Testis (tissue), 2 donors: ENCODE measurements at regions not wholly inside any gene's neighbourhood (a gene's known extent, or its start where the extent isn't known, plus 50 kb on each side); places are given as distances from the start of the nearest gene placed in this dataset.

Source experiments
- DNase-seq: peaks from one replicate; pipeline ENCODE4 v3.0.0-alpha.2; 2019
- H3K27ac ChIP-seq, 2 donors: fragments of 200-600 bp; sonication (generic); one replicate each; pipeline ENCODE4 v1.5.1; 2019
- H3K27me3 ChIP-seq: fragments of 200-600 bp; sonication (generic); one replicate; pipeline ENCODE4 v1.5.1; 2019
- H3K36me3 ChIP-seq: fragments of 200-600 bp; sonication (generic); one replicate; pipeline ENCODE4 v1.5.1; 2017; ENCODE audit warnings: low read depth; ENCODE audit errors: missing control alignments
- H3K4me1 ChIP-seq: fragments of 200-600 bp; sonication (generic); one replicate; pipeline ENCODE4 v1.5.1; 2019
- H3K4me3 ChIP-seq, 2 donors: fragments of 200-600 bp; sonication (generic); one replicate each; pipeline ENCODE4 v1.5.1; 2017 to 2019
- H3K9me3 ChIP-seq: fragments of 200-600 bp; sonication (generic); one replicate; pipeline ENCODE4 v1.5.1; 2017
- POLR2A ChIP-seq: fragments of 450-650 bp; IDR thresholded peaks from one replicate; pipeline ENCODE4 v1.6.1; 2017; ENCODE audit warnings: antibody characterized with exemption, mild to moderate bottlenecking, moderate library complexity
- WGBS, 2 donors: methylation state at CpG; one replicate each; pipeline ENCODE4 v1.1.5; 2018; 5-methylcytosine and 5-hydroxymethylcytosine counted together
- intact Hi-C: fragments of 100-400 bp; cut with DNase I; formaldehyde crosslinking; loops from one replicate; pipeline ENCODE4 v1.15.1; 2023; ENCODE audit warnings: low total_unique reads
- TF ChIP-seq, protein P1 (sequence below), 3 experiments: fragments of 450-650 bp in 2 of 3; fragments of 200-600 bp in 1 of 3; sonication (generic) in 1 of 3; IDR thresholded peaks; one replicate each; pipeline ENCODE4 v1.5.1; 2016 to 2019; ENCODE audit warnings: antibody characterized with exemption in 3 of 3, mild to moderate bottlenecking in 2 of 3, moderate library complexity in 1 of 3

DNA sequence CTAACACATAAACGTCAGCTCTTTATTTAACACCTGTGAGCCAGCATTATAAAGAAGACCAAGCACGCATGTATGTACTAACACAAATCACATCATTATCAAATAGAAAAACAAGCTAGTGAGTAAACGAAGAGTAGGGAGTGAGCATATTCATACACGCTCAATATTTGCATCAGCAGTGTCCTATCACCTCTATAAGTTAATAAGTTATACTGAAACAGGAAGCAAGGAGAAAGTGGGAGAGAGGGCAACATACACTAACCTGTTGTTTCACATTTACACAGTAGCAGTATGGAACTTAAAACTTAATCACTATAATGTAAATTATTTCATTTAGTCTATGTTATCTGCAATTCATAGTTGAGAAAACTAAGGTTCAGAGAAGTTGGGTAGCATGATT, 321.5 kb upstream of the TANK start:
- no peaks in the 10 kb centered on the region for H3K9me3 ChIP-seq
- no peak overlapping the region for H3K4me3 ChIP-seq
- H3K4me1 ChIP-seq, result no peaks in the 10 kb centered on the region
- DNase-seq, result no peak
- H3K27ac ChIP-seq, result no peak overlapping the region
- WGBS, 2 donors, result 83 to 84% methylated on average over 4 of the region's 4 CpGs
- intact Hi-C loops, result no loop called here
- H3K36me3 ChIP-seq, result no peaks in the 10 kb centered on the region
- no peaks in the 10 kb centered on the region for H3K27me3 ChIP-seq
- TF ChIP-seq, protein P1, sequence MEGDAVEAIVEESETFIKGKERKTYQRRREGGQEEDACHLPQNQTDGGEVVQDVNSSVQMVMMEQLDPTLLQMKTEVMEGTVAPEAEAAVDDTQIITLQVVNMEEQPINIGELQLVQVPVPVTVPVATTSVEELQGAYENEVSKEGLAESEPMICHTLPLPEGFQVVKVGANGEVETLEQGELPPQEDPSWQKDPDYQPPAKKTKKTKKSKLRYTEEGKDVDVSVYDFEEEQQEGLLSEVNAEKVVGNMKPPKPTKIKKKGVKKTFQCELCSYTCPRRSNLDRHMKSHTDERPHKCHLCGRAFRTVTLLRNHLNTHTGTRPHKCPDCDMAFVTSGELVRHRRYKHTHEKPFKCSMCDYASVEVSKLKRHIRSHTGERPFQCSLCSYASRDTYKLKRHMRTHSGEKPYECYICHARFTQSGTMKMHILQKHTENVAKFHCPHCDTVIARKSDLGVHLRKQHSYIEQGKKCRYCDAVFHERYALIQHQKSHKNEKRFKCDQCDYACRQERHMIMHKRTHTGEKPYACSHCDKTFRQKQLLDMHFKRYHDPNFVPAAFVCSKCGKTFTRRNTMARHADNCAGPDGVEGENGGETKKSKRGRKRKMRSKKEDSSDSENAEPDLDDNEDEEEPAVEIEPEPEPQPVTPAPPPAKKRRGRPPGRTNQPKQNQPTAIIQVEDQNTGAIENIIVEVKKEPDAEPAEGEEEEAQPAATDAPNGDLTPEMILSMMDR (IDR thresholded peaks at IDR 0.05), result no peak
- no peak for TF ChIP-seq POLR2A

DNA sequence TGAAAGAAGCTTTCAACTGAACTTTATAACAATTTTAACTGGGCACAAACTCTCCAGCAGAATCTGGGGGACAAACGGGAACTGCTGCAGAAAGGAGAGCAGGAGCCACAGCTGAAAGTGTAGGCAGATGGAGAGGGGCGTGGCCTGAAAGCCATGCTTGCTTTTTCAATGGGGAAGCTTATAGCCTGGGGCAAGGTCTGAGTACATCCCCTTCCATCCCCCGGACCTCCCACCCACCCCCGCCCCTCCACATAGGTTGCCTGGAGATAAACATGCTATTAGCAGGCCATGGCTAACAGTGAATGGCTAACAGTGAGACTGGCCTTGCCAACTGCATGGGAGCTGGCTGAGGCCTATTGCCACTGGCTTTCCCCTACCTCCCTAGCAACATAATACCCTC, 317.9 kb upstream of the TANK start:
- no peak overlapping the region for H3K4me3 ChIP-seq
- intact Hi-C loops, result no loop called here
- no peaks in the 10 kb centered on the region for H3K9me3 ChIP-seq
- no peak for TF ChIP-seq POLR2A
- TF ChIP-seq, protein P1 (IDR thresholded peaks at IDR 0.05), result no peak
- no peaks in the 10 kb centered on the region for H3K4me1 ChIP-seq
- 81 to 94% methylated on average over 4 of the region's 4 CpGs for WGBS, 2 donors
- H3K36me3 ChIP-seq, result no peaks in the 10 kb centered on the region
- H3K27me3 ChIP-seq, result no peaks in the 10 kb centered on the region
- no peak overlapping the region for H3K27ac ChIP-seq
- no peak for DNase-seq

DNA sequence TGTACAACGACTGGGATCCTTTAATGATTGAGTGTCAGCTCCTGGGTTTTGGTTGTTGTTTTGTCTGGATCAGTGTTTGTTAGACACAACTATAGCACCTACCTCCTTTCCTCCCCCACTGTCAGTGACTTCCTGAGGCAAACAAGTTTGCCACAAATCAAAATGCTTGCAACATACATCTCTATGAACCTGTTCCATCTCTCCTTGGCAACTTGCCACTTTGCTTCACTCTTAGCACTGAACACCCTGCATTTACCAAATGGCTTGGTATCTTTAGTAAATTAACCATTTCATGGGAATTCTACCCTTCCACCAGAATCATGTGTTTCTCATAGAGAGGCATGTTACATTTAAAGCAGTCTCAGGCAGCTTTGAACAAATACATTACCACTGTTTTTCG, 301.1 kb upstream of the TANK start:
- Histone ChIP-seq H3K36me3 (no peaks in the 10 kb centered on the region), H3K4me3 (no peak overlapping the region), H3K27ac (no peak overlapping the region), H3K27me3 (no peaks in the 10 kb centered on the region), H3K9me3 (no peaks in the 10 kb centered on the region), H3K4me1 (no peaks in the 10 kb centered on the region)
- intact Hi-C loops, result no loop called here
- no peak for DNase-seq
- no peak for TF ChIP-seq POLR2A
- TF ChIP-seq, protein P1 (IDR thresholded peaks at IDR 0.05), result no peak
- WGBS, 2 donors, result 73% methylated on average over 2 of the region's 2 CpGs

DNA sequence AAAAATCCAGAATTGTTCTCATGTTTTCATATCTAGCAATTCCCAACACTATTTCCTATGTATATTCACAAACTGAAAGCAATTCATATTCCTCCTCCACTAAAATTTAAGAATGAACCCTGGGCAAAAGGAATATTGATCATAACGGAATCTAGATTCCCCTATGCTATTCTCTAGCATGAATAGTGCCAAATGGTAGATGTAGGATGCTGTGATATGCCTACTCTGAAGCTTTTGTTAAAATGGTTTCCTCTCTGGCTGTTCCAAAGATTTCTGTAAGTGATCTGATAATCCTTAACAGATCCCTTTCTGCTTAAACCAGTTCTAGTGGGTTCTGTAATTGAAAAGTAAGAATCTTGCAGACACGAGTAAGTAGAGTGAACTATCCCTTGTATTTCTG, 298.0 kb upstream of the TANK start:
- no peaks in the 10 kb centered on the region for H3K27me3 ChIP-seq
- H3K9me3 ChIP-seq, result no peaks in the 10 kb centered on the region
- no peak overlapping the region for H3K27ac ChIP-seq
- intact Hi-C loops, result no loop called here
- TF ChIP-seq POLR2A, result no peak
- TF ChIP-seq, protein P1 (IDR thresholded peaks at IDR 0.05), result no peak
- no peak for DNase-seq
- H3K4me1 ChIP-seq, result no peaks in the 10 kb centered on the region
- no peak overlapping the region for H3K4me3 ChIP-seq
- no peaks in the 10 kb centered on the region for H3K36me3 ChIP-seq
- WGBS, 2 donors, result 75 to 80% methylated on average over 2 of the region's 2 CpGs

DNA sequence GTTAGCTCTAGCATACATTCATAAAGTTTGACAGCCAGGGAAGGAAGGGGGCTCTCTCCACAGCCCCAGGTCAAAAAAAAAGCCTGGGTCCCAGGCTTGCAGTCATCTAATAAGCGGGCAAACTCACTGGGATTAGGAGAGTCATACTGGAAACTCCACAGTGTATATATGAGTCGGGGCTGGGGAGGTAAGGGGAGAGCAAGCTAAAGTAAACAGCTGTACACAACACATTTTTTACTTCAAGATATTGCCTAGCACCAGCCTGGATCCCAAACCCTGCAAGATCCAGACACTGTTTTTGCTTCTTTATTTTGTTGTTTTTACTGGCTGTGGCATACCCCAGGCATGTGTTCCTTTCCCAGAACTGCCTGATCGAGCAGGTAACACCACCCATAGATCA, 291.3 kb upstream of the TANK start:
- DNase-seq, result no peak
- TF ChIP-seq, protein P1 (IDR thresholded peaks at IDR 0.05), result no peak
- TF ChIP-seq POLR2A, result no peak
- H3K27ac ChIP-seq, result no peak overlapping the region
- no peaks in the 10 kb centered on the region for H3K27me3 ChIP-seq
- WGBS, 2 donors, result 72 to 73% methylated on average over 3 of the region's 3 CpGs
- peaks cover 3% of the 10 kb centered on the region for H3K4me1 ChIP-seq
- no peaks in the 10 kb centered on the region for H3K36me3 ChIP-seq
- H3K4me3 ChIP-seq, result no peak overlapping the region
- intact Hi-C loops, result no loop called here
- no peaks in the 10 kb centered on the region for H3K9me3 ChIP-seq
